ENCODE measurements at regions not wholly inside any gene's neighbourhood (a gene's known extent, or its start where the extent isn't known, plus 50 kb on each side); places are given as distances from the start of the nearest gene placed in this dataset.

DNA sequence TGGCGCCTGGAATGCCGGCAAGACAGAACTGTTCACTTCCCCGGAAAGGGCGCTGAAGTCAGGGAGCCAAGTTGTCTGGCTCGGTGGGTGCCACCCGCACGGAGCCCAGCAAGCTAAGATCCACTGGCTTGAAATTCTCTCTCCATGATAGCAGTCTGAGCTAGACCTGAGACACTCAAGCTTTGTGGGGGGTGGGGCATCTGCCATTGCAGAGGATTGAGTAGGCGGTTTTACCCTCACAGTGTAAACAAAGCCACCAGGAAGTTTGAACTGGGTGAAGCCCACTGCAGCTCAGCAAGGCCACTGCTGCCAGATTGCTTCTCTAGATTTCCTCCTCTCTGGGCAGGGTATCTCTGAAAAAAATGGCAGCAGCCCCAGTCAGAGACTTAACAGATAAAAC is 277.4 kb downstream of the SLCO4C1 start (continued):
- TF ChIP-seq, protein P1, sequence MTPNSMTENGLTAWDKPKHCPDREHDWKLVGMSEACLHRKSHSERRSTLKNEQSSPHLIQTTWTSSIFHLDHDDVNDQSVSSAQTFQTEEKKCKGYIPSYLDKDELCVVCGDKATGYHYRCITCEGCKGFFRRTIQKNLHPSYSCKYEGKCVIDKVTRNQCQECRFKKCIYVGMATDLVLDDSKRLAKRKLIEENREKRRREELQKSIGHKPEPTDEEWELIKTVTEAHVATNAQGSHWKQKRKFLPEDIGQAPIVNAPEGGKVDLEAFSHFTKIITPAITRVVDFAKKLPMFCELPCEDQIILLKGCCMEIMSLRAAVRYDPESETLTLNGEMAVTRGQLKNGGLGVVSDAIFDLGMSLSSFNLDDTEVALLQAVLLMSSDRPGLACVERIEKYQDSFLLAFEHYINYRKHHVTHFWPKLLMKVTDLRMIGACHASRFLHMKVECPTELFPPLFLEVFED (CRISPR knock-in tag; conservative IDR thresholded peaks at IDR 0.05) = no peak
- TF ChIP-seq SAFB (IDR thresholded peaks at IDR 0.05; ENCODE audit: borderline replicate concordance, low read depth, low read length) (no peak), DIDO1 (tag; IDR thresholded peaks at IDR 0.05; ENCODE audit: low read depth) (no peak), NCOA1 (IDR thresholded peaks at IDR 0.05; ENCODE audit: low read depth) (no peak), SMARCE1 (IDR thresholded peaks at IDR 0.05) (no peak), TBL1XR1 (IDR thresholded peaks at IDR 0.05; ENCODE audit: low read length in 2 of 2) (no peak)
- TF ChIP-seq, protein P2, sequence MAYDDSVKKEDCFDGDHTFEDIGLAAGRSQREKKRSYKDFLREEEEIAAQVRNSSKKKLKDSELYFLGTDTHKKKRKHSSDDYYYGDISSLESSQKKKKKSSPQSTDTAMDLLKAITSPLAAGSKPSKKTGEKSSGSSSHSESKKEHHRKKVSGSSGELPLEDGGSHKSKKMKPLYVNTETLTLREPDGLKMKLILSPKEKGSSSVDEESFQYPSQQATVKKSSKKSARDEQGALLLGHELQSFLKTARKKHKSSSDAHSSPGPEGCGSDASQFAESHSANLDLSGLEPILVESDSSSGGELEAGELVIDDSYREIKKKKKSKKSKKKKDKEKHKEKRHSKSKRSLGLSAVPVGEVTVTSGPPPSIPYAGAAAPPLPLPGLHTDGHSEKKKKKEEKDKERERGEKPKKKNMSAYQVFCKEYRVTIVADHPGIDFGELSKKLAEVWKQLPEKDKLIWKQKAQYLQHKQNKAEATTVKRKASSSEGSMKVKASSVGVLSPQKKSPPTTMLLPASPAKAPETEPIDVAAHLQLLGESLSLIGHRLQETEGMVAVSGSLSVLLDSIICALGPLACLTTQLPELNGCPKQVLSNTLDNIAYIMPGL (CRISPR knock-in tag; IDR thresholded peaks at IDR 0.05) = no peak

DNA sequence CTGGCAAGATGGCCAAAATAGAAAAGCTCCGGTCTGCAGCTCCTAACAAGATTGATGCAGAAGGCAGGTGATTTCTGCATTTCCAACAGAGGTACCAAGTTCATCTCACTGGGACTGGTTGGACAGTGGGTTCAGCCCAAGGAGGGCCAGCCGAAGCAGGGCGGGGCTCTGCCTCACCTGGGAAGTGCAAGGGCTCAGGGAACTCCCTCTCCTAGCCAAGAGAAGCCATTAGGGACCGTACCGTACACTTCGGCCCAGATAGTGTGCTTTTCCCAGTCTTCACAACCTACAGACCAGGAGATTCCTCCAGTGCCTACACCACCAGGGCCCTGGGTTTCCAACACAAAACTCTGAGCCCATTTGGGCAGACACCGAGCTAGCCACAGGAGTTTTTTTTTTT is 277.8 kb downstream of the SLCO4C1 start:
- Histone ChIP-seq H3K4me3 (no peak overlapping the region), H3K4me1 (replicated peaks in 1 of 2; ENCODE audit: control insufficient read depth in 2 of 2, insufficient read depth in 2 of 2, low read length in 2 of 2) (no peaks in the 10 kb centered on the region), H3K27ac (ENCODE audit: extremely low read depth, low read depth, low read length) (no peak overlapping the region), H3K36me3 (ENCODE audit: control insufficient read depth, insufficient read depth, low read length) (no peaks in the 10 kb centered on the region), H4K20me1 (replicated peaks; ENCODE audit: control insufficient read depth, insufficient read depth, low read length) (no peaks in the 10 kb centered on the region), H3K4me2 (ENCODE audit: insufficient read depth, low read length) (no peak overlapping the region), H3K9ac (ENCODE audit: insufficient read depth in 1 of 2, low read depth in 2 of 2, low read length in 2 of 2) (no peak overlapping the region), H3K9me3 (replicated peaks; ENCODE audit: control insufficient read depth, insufficient read depth, low read depth, low read length) (no peaks in the 10 kb centered on the region; the same call in 1 of the 2 replicates), H3K9me1 (ENCODE audit: control insufficient read depth, insufficient read depth, low read length) (no peaks in the 10 kb centered on the region), H2AFZ (ENCODE audit: low read depth, low read length) (no peak overlapping the region), H3K27me3 (ENCODE audit: control insufficient read depth in 2 of 2, insufficient read depth in 2 of 2, low read length in 2 of 2) (no peaks in the 10 kb centered on the region), H3K79me2 (ENCODE audit: control insufficient read depth, insufficient read depth, low read length) (no peaks in the 10 kb centered on the region)
- FAIRE-seq = no peak
- WGBS (ENCODE audit: insufficient coverage, low coverage, missing lambda C conversion rate) = 1% methylated on average over 7 of the region's 7 CpGs
- no peak for DNase-seq (ENCODE audit: extremely low read depth in 1 of 4, low spot score in 3 of 4)
- CTCF ChIA-PET (ENCODE audit: low intra/inter-chr PET ratio) = no interaction called here
- POLR2A ChIA-PET = no interaction called here
- in situ Hi-C loops (cut with MboI) (no loop called here), intact Hi-C loops (cut with micrococcal nuclease) (no loop called here)
- ATAC-seq = no peak
- BruUV-seq (replicated peaks) = no TSS peak
- no peak for TF ChIP-seq SMARCA5 (IDR thresholded peaks at IDR 0.05)
- no peak for TF ChIP-seq EP300 (IDR thresholded peaks at IDR 0.05; ENCODE audit: low read length)
- TF ChIP-seq, protein P3, sequence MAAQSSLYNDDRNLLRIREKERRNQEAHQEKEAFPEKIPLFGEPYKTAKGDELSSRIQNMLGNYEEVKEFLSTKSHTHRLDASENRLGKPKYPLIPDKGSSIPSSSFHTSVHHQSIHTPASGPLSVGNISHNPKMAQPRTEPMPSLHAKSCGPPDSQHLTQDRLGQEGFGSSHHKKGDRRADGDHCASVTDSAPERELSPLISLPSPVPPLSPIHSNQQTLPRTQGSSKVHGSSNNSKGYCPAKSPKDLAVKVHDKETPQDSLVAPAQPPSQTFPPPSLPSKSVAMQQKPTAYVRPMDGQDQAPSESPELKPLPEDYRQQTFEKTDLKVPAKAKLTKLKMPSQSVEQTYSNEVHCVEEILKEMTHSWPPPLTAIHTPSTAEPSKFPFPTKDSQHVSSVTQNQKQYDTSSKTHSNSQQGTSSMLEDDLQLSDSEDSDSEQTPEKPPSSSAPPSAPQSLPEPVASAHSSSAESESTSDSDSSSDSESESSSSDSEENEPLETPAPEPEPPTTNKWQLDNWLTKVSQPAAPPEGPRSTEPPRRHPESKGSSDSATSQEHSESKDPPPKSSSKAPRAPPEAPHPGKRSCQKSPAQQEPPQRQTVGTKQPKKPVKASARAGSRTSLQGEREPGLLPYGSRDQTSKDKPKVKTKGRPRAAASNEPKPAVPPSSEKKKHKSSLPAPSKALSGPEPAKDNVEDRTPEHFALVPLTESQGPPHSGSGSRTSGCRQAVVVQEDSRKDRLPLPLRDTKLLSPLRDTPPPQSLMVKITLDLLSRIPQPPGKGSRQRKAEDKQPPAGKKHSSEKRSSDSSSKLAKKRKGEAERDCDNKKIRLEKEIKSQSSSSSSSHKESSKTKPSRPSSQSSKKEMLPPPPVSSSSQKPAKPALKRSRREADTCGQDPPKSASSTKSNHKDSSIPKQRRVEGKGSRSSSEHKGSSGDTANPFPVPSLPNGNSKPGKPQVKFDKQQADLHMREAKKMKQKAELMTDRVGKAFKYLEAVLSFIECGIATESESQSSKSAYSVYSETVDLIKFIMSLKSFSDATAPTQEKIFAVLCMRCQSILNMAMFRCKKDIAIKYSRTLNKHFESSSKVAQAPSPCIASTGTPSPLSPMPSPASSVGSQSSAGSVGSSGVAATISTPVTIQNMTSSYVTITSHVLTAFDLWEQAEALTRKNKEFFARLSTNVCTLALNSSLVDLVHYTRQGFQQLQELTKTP (IDR thresholded peaks at IDR 0.05; ENCODE audit: low read depth in 1 of 2, partially characterized antibody in 2 of 2) = no peak
- TF ChIP-seq SRF (CRISPR knock-in tag; IDR thresholded peaks at IDR 0.05) = no peak
- TF ChIP-seq, protein P4, sequence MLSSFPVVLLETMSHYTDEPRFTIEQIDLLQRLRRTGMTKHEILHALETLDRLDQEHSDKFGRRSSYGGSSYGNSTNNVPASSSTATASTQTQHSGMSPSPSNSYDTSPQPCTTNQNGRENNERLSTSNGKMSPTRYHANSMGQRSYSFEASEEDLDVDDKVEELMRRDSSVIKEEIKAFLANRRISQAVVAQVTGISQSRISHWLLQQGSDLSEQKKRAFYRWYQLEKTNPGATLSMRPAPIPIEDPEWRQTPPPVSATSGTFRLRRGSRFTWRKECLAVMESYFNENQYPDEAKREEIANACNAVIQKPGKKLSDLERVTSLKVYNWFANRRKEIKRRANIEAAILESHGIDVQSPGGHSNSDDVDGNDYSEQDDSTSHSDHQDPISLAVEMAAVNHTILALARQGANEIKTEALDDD (IDR thresholded peaks at IDR 0.05) = no peak
- no peak for TF ChIP-seq ZSCAN32 (CRISPR knock-in tag; IDR thresholded peaks at IDR 0.05)
- TF ChIP-seq RBM17 (IDR thresholded peaks at IDR 0.05; ENCODE audit: borderline replicate concordance, low read depth, low read length) = no peak
- TF ChIP-seq NFRKB (IDR thresholded peaks at IDR 0.05; ENCODE audit: low read depth) = no peak

Measured in K562 (cell line).